ENCODE measurements at regions not wholly inside any gene's neighbourhood (a gene's known extent, or its start where the extent isn't known, plus 50 kb on each side); places are given as distances from the start of the nearest gene placed in this dataset.
"Not testable (repeated sequence)": the region's sequence is repeated elsewhere in the genome, so short reads cannot be mapped to it uniquely, and the experiment has no call there.

DNA sequence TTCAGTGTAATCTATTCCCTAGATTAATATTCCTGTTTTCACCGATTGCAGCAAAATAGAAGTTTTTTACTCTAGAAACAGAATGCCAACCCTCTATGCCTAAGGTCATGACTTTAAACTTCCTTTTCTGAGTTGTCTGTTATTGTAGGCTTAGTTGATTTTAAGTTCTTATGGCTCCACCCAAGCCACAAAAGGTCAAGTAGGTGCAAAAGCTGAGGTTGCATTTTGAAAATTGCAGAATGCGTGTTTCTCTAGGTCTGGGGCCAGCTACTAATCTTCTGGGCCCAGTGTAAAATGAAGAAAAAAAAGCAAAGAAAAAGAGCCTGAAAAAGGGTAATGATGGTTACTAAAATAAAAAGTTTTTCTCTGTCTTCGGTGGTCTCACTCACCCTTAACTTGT, 635.7 kb upstream of the FAM98A start:
- peaks cover 8% of the 10 kb centered on the region for H3K9me3 Mint-ChIP-seq
- H3K4me1 Mint-ChIP-seq (ENCODE audit: unreplicated experiment) = no peaks in the 10 kb centered on the region
- TF ChIP-seq, protein P1, sequence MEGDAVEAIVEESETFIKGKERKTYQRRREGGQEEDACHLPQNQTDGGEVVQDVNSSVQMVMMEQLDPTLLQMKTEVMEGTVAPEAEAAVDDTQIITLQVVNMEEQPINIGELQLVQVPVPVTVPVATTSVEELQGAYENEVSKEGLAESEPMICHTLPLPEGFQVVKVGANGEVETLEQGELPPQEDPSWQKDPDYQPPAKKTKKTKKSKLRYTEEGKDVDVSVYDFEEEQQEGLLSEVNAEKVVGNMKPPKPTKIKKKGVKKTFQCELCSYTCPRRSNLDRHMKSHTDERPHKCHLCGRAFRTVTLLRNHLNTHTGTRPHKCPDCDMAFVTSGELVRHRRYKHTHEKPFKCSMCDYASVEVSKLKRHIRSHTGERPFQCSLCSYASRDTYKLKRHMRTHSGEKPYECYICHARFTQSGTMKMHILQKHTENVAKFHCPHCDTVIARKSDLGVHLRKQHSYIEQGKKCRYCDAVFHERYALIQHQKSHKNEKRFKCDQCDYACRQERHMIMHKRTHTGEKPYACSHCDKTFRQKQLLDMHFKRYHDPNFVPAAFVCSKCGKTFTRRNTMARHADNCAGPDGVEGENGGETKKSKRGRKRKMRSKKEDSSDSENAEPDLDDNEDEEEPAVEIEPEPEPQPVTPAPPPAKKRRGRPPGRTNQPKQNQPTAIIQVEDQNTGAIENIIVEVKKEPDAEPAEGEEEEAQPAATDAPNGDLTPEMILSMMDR (conservative IDR thresholded peaks at IDR 0.05) = no peak
- no peaks in the 10 kb centered on the region for H3K27me3 Mint-ChIP-seq
- H3K4me3 Mint-ChIP-seq = no peak overlapping the region
- H3K36me3 Mint-ChIP-seq = no peaks in the 10 kb centered on the region
- DNase-seq (ENCODE audit: extremely low spot score, unreplicated experiment) = no peak
- H3K27ac Mint-ChIP-seq = no peak overlapping the region

GRCh38 chr2:34229998-34230397, 630.9 kb upstream of the FAM98A start:
- Mint-ChIP-seq H3K4me3 (no peak overlapping the region), H3K27me3 (no peaks in the 10 kb centered on the region), H3K36me3 (no peaks in the 10 kb centered on the region), H3K9me3 (no peaks in the 10 kb centered on the region), H3K4me1 (ENCODE audit: unreplicated experiment) (no peaks in the 10 kb centered on the region), H3K27ac (no peak overlapping the region)
- TF ChIP-seq, protein P1 (conservative IDR thresholded peaks at IDR 0.05) = no peak
- no peak for DNase-seq (ENCODE audit: extremely low spot score, unreplicated experiment)

DNA sequence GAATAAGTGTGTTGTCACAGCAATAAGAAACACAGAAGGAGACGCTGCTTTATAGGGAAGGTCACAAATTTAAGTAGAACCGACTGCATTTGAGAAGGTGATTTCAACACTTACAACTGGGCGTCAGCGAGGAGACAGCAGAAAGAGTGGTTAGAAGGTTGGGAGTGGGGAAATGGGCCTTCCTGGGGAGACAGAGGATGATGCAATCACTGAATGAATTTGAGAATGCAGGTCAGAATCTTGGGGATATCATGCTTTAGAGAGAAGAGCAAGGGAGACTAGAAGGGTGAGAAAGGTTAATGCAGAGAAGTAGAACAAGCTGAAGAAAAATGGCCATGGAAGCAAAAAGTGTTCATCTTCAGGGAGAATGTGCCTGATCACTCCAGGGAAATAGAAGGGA, 616.1 kb upstream of the FAM98A start:
- no peaks in the 10 kb centered on the region for H3K4me1 Mint-ChIP-seq (ENCODE audit: unreplicated experiment)
- TF ChIP-seq, protein P1 (conservative IDR thresholded peaks at IDR 0.05) = no peak
- H3K4me3 Mint-ChIP-seq = no peak overlapping the region
- no peaks in the 10 kb centered on the region for H3K36me3 Mint-ChIP-seq
- peaks cover 3% of the 10 kb centered on the region for H3K9me3 Mint-ChIP-seq
- no peak overlapping the region for H3K27ac Mint-ChIP-seq
- no peak for DNase-seq (ENCODE audit: extremely low spot score, unreplicated experiment)
- H3K27me3 Mint-ChIP-seq = no peaks in the 10 kb centered on the region

DNA sequence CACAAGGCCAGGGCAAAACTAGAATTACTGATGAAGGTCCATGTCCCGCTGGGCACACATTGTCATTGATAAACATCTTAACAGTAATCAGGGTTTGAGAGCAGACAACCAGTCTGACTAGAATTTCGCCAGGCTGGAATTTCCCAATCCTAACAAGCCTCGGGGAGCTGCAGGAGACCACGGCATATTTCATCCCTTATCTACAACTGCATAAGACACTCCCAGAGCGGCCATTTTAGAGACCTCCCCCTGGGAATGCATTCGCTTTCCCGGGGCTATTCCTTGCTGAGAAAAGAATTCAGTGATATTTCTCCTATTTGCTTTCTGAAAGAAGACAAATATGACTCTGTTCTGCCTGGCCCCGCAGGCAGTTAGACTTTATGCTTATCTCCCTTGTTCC, 611.3 kb upstream of the FAM98A start:
- H3K36me3 Mint-ChIP-seq; H3K9me3 Mint-ChIP-seq; H3K27ac Mint-ChIP-seq; DNase-seq (ENCODE audit: extremely low spot score, unreplicated experiment); H3K4me1 Mint-ChIP-seq (ENCODE audit: unreplicated experiment); H3K4me3 Mint-ChIP-seq; H3K27me3 Mint-ChIP-seq: not testable (repeated sequence)

DNA sequence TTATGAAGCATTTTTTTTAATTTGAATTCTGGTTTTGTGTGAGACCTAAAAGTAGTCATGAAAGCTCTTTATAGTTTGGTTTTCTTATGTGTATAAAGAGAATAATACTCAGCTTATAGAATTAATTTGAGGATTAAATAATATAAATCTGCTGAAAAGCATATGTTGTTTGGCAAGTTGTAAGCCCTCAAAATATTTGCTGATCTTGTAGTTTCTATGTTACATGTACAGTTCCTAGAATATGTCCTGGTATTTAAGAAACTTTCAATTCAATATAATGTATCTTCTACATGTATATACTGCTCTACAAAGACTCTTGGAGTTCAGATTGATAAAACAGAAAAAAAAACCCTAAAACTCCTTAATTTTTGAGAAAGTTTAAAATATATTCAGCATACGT, 605.5 kb upstream of the FAM98A start:
- H3K27ac Mint-ChIP-seq = no peak overlapping the region
- peaks cover 5% of the 10 kb centered on the region for H3K9me3 Mint-ChIP-seq
- no peak for DNase-seq (ENCODE audit: extremely low spot score, unreplicated experiment)
- H3K27me3 Mint-ChIP-seq = no peaks in the 10 kb centered on the region
- H3K36me3 Mint-ChIP-seq = no peaks in the 10 kb centered on the region
- no peaks in the 10 kb centered on the region for H3K4me1 Mint-ChIP-seq (ENCODE audit: unreplicated experiment)
- TF ChIP-seq, protein P1 (conservative IDR thresholded peaks at IDR 0.05) = no peak
- no peak overlapping the region for H3K4me3 Mint-ChIP-seq

DNA sequence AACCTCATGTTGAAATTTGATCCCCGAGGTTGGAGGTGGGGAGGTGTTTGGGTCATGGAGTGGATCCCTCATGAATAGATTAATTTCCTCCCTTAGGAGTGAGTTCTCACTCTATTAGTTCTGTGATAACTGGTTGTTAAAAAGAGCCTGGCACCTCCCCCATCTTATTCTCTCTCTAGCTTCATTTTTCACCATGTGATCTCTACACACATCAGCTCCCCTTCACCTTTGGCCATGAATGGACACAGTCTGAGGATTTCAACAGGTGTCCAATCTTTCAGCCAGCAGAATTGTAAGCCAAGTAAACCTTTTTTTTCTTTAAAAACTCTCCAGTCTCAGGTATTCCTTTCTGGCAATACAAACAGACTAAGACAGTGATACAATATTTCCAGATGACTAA, 602.0 kb upstream of the FAM98A start:
- Mint-ChIP-seq H3K27ac (no peak overlapping the region), H3K36me3 (no peaks in the 10 kb centered on the region), H3K27me3 (no peaks in the 10 kb centered on the region), H3K4me3 (no peak overlapping the region), H3K4me1 (ENCODE audit: unreplicated experiment) (no peaks in the 10 kb centered on the region), H3K9me3 (no peaks in the 10 kb centered on the region)
- TF ChIP-seq, protein P1 (conservative IDR thresholded peaks at IDR 0.05) = no peak
- DNase-seq (ENCODE audit: extremely low spot score, unreplicated experiment) = no peak
